ENCODE measurements at regions not wholly inside any gene's neighbourhood (a gene's known extent, or its start where the extent isn't known, plus 50 kb on each side); places are given as distances from the start of the nearest gene placed in this dataset.
"Not testable (repeated sequence)": the region's sequence is repeated elsewhere in the genome, so short reads cannot be mapped to it uniquely, and the experiment has no call there.

GRCh38 chr6:131336596-131336995, 201.3 kb downstream of the AKAP7 start:
- Mint-ChIP-seq H3K27me3 (no peaks in the 10 kb centered on the region), H3K4me1 (peaks cover 2% of the 10 kb centered on the region), H3K4me3 (no peak overlapping the region), H3K27ac (no peak overlapping the region), H3K36me3 (peaks cover 21% of the 10 kb centered on the region), H3K9me3 (no peaks in the 10 kb centered on the region)
- ATAC-seq (ENCODE audit: low read depth) = no peak
- no peak for DNase-seq
- POLR2A ChIA-PET = no interaction called here

GRCh38 chr6:131346896-131347295, 211.6 kb downstream of the AKAP7 start:
- H3K4me3 Mint-ChIP-seq; ATAC-seq (ENCODE audit: low read depth); H3K27ac Mint-ChIP-seq; H3K9me3 Mint-ChIP-seq; POLR2A ChIA-PET; H3K4me1 Mint-ChIP-seq; DNase-seq; H3K36me3 Mint-ChIP-seq; H3K27me3 Mint-ChIP-seq: not testable (repeated sequence)

DNA sequence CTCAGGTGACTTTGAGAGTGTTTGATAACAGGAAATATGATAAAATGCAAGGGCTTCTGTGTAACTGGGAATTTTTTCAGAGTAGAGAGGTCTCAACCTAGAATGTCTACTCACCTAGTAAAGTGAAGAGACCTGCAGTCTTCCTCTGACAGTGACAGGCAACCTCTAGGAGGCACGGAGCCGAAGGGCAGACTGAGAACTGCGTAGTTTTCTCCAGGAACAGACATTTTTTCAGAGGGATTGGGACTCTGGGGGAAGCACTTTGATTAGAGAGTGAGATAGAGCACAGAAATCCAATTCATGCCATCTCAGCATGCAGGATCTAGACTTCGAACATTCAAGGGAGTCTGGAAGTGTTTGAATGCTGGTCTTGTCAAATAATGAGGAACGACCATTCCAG, 213.3 kb downstream of the AKAP7 start:
- POLR2A ChIA-PET = no interaction called here
- H3K27ac Mint-ChIP-seq = no peak overlapping the region
- no peak overlapping the region for H3K4me3 Mint-ChIP-seq
- DNase-seq (no peak), ATAC-seq (ENCODE audit: low read depth) (no peak)
- H3K27me3 Mint-ChIP-seq = no peaks in the 10 kb centered on the region
- peaks cover 11% of the 10 kb centered on the region for H3K36me3 Mint-ChIP-seq
- H3K9me3 Mint-ChIP-seq = no peaks in the 10 kb centered on the region
- peaks cover 7% of the 10 kb centered on the region for H3K4me1 Mint-ChIP-seq

- no peaks in the 10 kb centered on the region for H3K9me3 Mint-ChIP-seq
- peak overlapping the region; percentile 42 for H3K27ac Mint-ChIP-seq
- peaks cover 7% of the 10 kb centered on the region for H3K4me1 Mint-ChIP-seq
- H3K27me3 Mint-ChIP-seq = no peaks in the 10 kb centered on the region
- POLR2A ChIA-PET = no interaction called here
- no peak for DNase-seq
- no peak for ATAC-seq (ENCODE audit: low read depth)
- H3K36me3 Mint-ChIP-seq = peaks cover 11% of the 10 kb centered on the region
- no peak overlapping the region for H3K4me3 Mint-ChIP-seq
These were observed 213.9 kb downstream of the AKAP7 start for GRCh38 chr6:131349199-131349598.

- ATAC-seq (ENCODE audit: low read depth) (no peak), DNase-seq (no peak)
- Mint-ChIP-seq H3K36me3 (peaks cover 14% of the 10 kb centered on the region), H3K27me3 (no peaks in the 10 kb centered on the region), H3K4me1 (peaks cover 9% of the 10 kb centered on the region), H3K9me3 (no peaks in the 10 kb centered on the region), H3K4me3 (no peak overlapping the region), H3K27ac (no peak overlapping the region)
- POLR2A ChIA-PET = no interaction called here
These were observed 217.8 kb downstream of the AKAP7 start for GRCh38 chr6:131353106-131353505.

- Mint-ChIP-seq H3K9me3 (no peaks in the 10 kb centered on the region), H3K27me3 (no peaks in the 10 kb centered on the region), H3K36me3 (peaks cover 11% of the 10 kb centered on the region), H3K4me3 (no peak overlapping the region), H3K4me1 (peaks cover 4% of the 10 kb centered on the region), H3K27ac (no peak overlapping the region)
- DNase-seq (no peak), ATAC-seq (ENCODE audit: low read depth) (no peak)
- POLR2A ChIA-PET = no interaction called here
These were observed 218.6 kb downstream of the AKAP7 start for GRCh38 chr6:131353876-131354275.

DNA sequence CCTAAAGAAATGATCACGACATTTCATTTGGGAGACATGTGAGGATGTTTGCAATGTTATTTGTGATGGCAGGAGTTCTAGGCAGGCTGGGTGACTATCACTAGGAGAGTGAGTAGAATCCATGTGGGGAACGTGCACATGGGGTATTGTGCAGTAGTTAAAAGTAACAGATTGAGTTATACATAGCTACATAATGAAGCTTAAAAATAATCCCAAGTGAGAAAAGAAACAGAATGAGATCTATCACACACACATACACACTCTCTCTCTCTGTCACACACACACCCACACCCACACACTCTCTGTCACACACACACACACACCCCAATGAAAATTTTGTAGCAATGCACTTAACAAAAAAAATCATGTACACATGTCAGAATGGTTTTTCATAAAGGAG, 218.7 kb upstream of the ARG1 start:
- DNase-seq (no peak), ATAC-seq (ENCODE audit: low read depth) (no peak)
- Mint-ChIP-seq H3K36me3 (peaks cover 12% of the 10 kb centered on the region), H3K4me1 (peaks cover 2% of the 10 kb centered on the region), H3K4me3 (no peak overlapping the region), H3K9me3 (no peaks in the 10 kb centered on the region), H3K27ac (no peak overlapping the region), H3K27me3 (no peaks in the 10 kb centered on the region)
- POLR2A ChIA-PET = no interaction called here

DNA sequence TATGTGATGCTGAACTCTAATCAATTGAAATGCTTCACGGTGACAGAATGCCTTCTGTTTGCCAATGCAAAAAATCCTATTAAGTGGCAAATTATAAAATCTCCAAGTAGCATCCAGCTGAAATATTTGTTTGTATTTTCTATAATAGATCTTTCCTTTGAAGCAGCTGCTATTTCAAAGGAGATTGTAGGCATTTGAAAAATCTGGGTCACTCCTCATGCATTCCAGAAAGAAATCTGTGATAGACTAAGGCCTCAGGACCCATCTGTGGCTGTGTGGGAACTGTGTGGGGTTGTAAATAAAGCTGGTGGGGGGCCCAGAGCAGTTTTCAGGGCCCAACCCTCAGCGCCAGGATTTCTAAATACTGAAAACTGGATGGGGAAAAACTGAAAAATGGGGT, 216.9 kb upstream of the ARG1 start:
- DNase-seq = no peak
- Mint-ChIP-seq H3K4me1 (peaks cover 2% of the 10 kb centered on the region), H3K27ac (no peak overlapping the region), H3K36me3 (peaks cover 15% of the 10 kb centered on the region), H3K9me3 (peaks cover 4% of the 10 kb centered on the region), H3K27me3 (no peaks in the 10 kb centered on the region), H3K4me3 (no peak overlapping the region)
- no peak for ATAC-seq (ENCODE audit: low read depth)
- POLR2A ChIA-PET = no interaction called here

- ATAC-seq (ENCODE audit: low read depth) (no peak), DNase-seq (no peak)
- H3K4me1 Mint-ChIP-seq = peaks cover 2% of the 10 kb centered on the region
- POLR2A ChIA-PET = no interaction called here
- H3K27ac Mint-ChIP-seq = no peak overlapping the region
- H3K4me3 Mint-ChIP-seq = no peak overlapping the region
- peaks cover 6% of the 10 kb centered on the region for H3K9me3 Mint-ChIP-seq
- peaks cover 13% of the 10 kb centered on the region for H3K36me3 Mint-ChIP-seq
- no peaks in the 10 kb centered on the region for H3K27me3 Mint-ChIP-seq
These were observed 215.5 kb upstream of the ARG1 start for GRCh38 chr6:131357501-131357900.

GRCh38 chr6:131362070-131362469, 211.0 kb upstream of the ARG1 start:
- no peak overlapping the region for H3K27ac Mint-ChIP-seq
- ATAC-seq (ENCODE audit: low read depth) = no peak
- H3K27me3 Mint-ChIP-seq = no peaks in the 10 kb centered on the region
- peaks cover 16% of the 10 kb centered on the region for H3K36me3 Mint-ChIP-seq
- DNase-seq = no peak
- peaks cover 6% of the 10 kb centered on the region for H3K9me3 Mint-ChIP-seq
- peaks cover 10% of the 10 kb centered on the region for H3K4me1 Mint-ChIP-seq
- no peak overlapping the region for H3K4me3 Mint-ChIP-seq
- POLR2A ChIA-PET = no interaction called here

DNA sequence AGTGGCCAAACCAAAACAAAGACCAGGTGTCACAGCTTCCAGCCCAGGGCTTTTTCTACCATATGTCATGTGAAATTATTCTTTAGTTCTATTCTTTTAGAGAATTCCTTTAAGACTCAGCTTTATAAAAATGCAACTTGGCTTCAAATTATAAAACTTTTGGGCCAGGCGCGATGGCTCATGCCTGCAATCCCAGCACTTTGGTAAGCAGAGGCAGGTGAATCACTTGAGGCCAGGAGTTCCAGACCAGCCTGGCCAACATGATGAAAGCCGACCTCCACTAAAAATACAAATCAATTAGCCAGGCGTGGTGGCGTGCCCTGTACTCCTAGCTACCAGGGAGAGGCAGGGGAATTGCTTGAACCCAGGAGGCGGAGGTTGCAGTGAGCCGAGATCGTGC, 210.3 kb upstream of the ARG1 start:
- ATAC-seq (ENCODE audit: low read depth) = no peak
- no peaks in the 10 kb centered on the region for H3K27me3 Mint-ChIP-seq
- no peak for DNase-seq
- H3K9me3 Mint-ChIP-seq = peaks cover 6% of the 10 kb centered on the region
- no peak overlapping the region for H3K27ac Mint-ChIP-seq
- peaks cover 18% of the 10 kb centered on the region for H3K36me3 Mint-ChIP-seq
- no peak overlapping the region for H3K4me3 Mint-ChIP-seq
- POLR2A ChIA-PET = no interaction called here
- H3K4me1 Mint-ChIP-seq = peaks cover 8% of the 10 kb centered on the region

- ATAC-seq (ENCODE audit: low read depth) (no peak), DNase-seq (no peak)
- H3K4me3 Mint-ChIP-seq = no peak overlapping the region
- POLR2A ChIA-PET = no interaction called here
- peaks cover 6% of the 10 kb centered on the region for H3K9me3 Mint-ChIP-seq
- H3K36me3 Mint-ChIP-seq = peaks cover 19% of the 10 kb centered on the region
- peaks cover 14% of the 10 kb centered on the region for H3K4me1 Mint-ChIP-seq
- no peak overlapping the region for H3K27ac Mint-ChIP-seq
- H3K27me3 Mint-ChIP-seq = no peaks in the 10 kb centered on the region
These were observed 208.8 kb upstream of the ARG1 start for GRCh38 chr6:131363947-131364834.

- Mint-ChIP-seq H3K9me3 (peaks cover 1% of the 10 kb centered on the region), H3K36me3 (peaks cover 22% of the 10 kb centered on the region), H3K4me3 (no peak overlapping the region), H3K27me3 (no peaks in the 10 kb centered on the region), H3K27ac (peak overlapping the region; percentile 32), H3K4me1 (peaks cover 14% of the 10 kb centered on the region)
- DNase-seq (no peak), ATAC-seq (ENCODE audit: low read depth) (no peak)
- POLR2A ChIA-PET = no interaction called here
These were observed 206.8 kb upstream of the ARG1 start for GRCh38 chr6:131366223-131366622.

DNA sequence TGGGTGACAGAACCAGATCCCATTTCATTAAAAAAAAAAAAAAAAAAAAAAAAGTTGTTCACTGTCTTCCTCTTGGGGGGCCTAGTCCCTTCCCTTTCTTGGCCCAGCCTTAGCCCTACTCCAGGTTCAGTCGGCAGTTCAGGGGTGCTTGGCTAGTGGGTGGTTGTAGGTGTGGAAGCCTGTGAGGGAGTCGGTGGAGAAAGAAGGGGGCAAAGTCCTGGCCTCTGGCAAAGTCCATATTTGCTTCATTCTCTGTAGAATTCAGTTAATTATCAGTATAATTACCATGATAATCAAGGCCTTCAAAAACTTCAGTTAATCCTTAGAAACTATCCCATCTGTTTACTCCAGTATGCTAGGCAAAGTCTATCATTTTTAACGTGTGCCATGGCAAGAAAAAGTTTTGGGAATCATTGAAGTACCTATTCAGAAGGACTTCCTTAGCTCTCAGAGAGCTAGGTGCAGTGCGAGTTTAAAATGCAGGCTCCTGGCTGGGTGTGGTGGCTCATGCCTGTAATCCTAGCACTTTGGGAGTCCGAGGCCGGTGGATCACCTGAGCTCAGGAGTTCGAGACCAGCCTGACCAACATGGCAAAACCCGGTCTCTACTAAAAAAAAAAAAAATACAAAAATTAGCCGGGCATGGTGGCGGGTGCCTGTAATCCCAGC, 205.7 kb upstream of the ARG1 start:
- peaks cover 21% of the 10 kb centered on the region for H3K36me3 Mint-ChIP-seq
- H3K27ac Mint-ChIP-seq = no peak overlapping the region
- peaks cover 14% of the 10 kb centered on the region for H3K4me1 Mint-ChIP-seq
- POLR2A ChIA-PET = no interaction called here
- no peak overlapping the region for H3K4me3 Mint-ChIP-seq
- no peak for DNase-seq
- no peaks in the 10 kb centered on the region for H3K9me3 Mint-ChIP-seq
- no peaks in the 10 kb centered on the region for H3K27me3 Mint-ChIP-seq
- ATAC-seq (ENCODE audit: low read depth) = no peak

All from activated naive CD8-positive, alpha-beta T cell treated with anti-CD3 and anti-CD28 coated beads, Interleukin-2, amount 10 ng/mL, durations not matched to agents 7 days and 5 days (primary cell).